ENCODE measurements at regions not wholly inside any gene's neighbourhood (a gene's known extent, or its start where the extent isn't known, plus 50 kb on each side); places are given as distances from the start of the nearest gene placed in this dataset.
"Not testable (repeated sequence)": the region's sequence is repeated elsewhere in the genome, so short reads cannot be mapped to it uniquely, and the experiment has no call there.

- DNase-seq (ENCODE audit: low read depth in 2 of 2) = not testable (repeated sequence)
Observed at GRCh38 chr2:95765925-95766910, 174.4 kb downstream of the TRIM43 start.

- not testable (repeated sequence) for DNase-seq (ENCODE audit: low read depth in 2 of 2)
Observed at GRCh38 chr2:95767531-95767930, 175.7 kb downstream of the TRIM43 start.

- not testable (repeated sequence) for DNase-seq (ENCODE audit: low read depth in 2 of 2)
Observed at GRCh38 chr2:95767950-95768349, 176.1 kb downstream of the TRIM43 start.

- DNase-seq (ENCODE audit: low read depth in 2 of 2) = not testable (repeated sequence)
Observed at GRCh38 chr2:95769256-95769655, 177.5 kb downstream of the TRIM43 start.

GRCh38 chr2:95770726-95771125 lies 178.9 kb downstream of the TRIM43 start:
- DNase-seq (ENCODE audit: low read depth in 2 of 2) = not testable (repeated sequence)

GRCh38 chr2:95774322-95775192 lies 182.8 kb downstream of the TRIM43 start:
- not testable (repeated sequence) for DNase-seq (ENCODE audit: low read depth in 2 of 2)

GRCh38 chr2:95775193-95775531 lies 183.4 kb downstream of the TRIM43 start:
- not testable (repeated sequence) for DNase-seq (ENCODE audit: low read depth in 2 of 2)

Data from fibroblast of skin of left biceps (primary cell).